ENCODE measurements at regions not wholly inside any gene's neighbourhood (a gene's known extent, or its start where the extent isn't known, plus 50 kb on each side); places are given as distances from the start of the nearest gene placed in this dataset.

- TF ChIP-seq CTCF (IDR thresholded peaks at IDR 0.05) (no peak), POLR2A (IDR thresholded peaks at IDR 0.05) (no peak), POLR2AphosphoS5 (IDR thresholded peaks at IDR 0.05) (no peak), EP300 (IDR thresholded peaks at IDR 0.05) (no peak)
Measured at GRCh38 chr4:59122626-59123025, 2012.4 kb upstream of the IGFBP7 start.

GRCh38 chr4:59126159-59126558, 2016.0 kb upstream of the IGFBP7 start:
- no peak overlapping the region for H3K27ac ChIP-seq
- DNase-seq (no peak), ATAC-seq (ENCODE audit: low FRiP score in 2 of 2) (no peak)
- H3K27me3 ChIP-seq, result no peaks in the 10 kb centered on the region
- H3K9me3 ChIP-seq, result no peaks in the 10 kb centered on the region
- H3K36me3 ChIP-seq, result no peaks in the 10 kb centered on the region
- no peaks in the 10 kb centered on the region for H3K4me1 ChIP-seq
- 83 to 86% methylated on average over 4 of the region's 4 CpGs for WGBS, 2 donors
- TF ChIP-seq POLR2AphosphoS5 (IDR thresholded peaks at IDR 0.05) (no peak), EP300 (IDR thresholded peaks at IDR 0.05) (no peak), CTCF (IDR thresholded peaks at IDR 0.05) (no peak), POLR2A (IDR thresholded peaks at IDR 0.05) (no peak)
- no peak overlapping the region for H3K4me3 ChIP-seq

More at GRCh38 chr4:59122626-59123025, 2012.4 kb upstream of the IGFBP7 start:
- Histone ChIP-seq H3K4me3 (no peak overlapping the region), H3K36me3 (no peaks in the 10 kb centered on the region), H3K27me3 (no peaks in the 10 kb centered on the region), H3K27ac (no peak overlapping the region), H3K4me1 (no peaks in the 10 kb centered on the region), H3K9me3 (no peaks in the 10 kb centered on the region)
- 48 to 86% methylated on average over 1 to 2 of the region's 2 CpGs for WGBS, 2 donors
- no peak for DNase-seq
- no peak for ATAC-seq (ENCODE audit: low FRiP score in 2 of 2)

- no peaks in the 10 kb centered on the region for H3K36me3 ChIP-seq
- no peak for DNase-seq
- H3K27ac ChIP-seq, result no peak overlapping the region
- H3K4me3 ChIP-seq, result no peak overlapping the region
- H3K4me1 ChIP-seq, result no peaks in the 10 kb centered on the region
- no peak for ATAC-seq (ENCODE audit: low FRiP score in 2 of 2)
- H3K9me3 ChIP-seq, result no peaks in the 10 kb centered on the region
- no peak for TF ChIP-seq POLR2A (IDR thresholded peaks at IDR 0.05)
- no peak for TF ChIP-seq CTCF (IDR thresholded peaks at IDR 0.05)
- no peak for TF ChIP-seq POLR2AphosphoS5 (IDR thresholded peaks at IDR 0.05)
- no peaks in the 10 kb centered on the region for H3K27me3 ChIP-seq
- 90 to 95% methylated on average over 5 of the region's 5 CpGs for WGBS, 2 donors
Measured at GRCh38 chr4:59127006-59127405, 2016.8 kb upstream of the IGFBP7 start.

- H3K4me3 ChIP-seq, result no peak overlapping the region
- no peak for TF ChIP-seq POLR2A (IDR thresholded peaks at IDR 0.05)
- no peak for TF ChIP-seq CTCF (IDR thresholded peaks at IDR 0.05)
- no peak for TF ChIP-seq POLR2AphosphoS5 (IDR thresholded peaks at IDR 0.05)
- no peak for TF ChIP-seq EP300 (IDR thresholded peaks at IDR 0.05)
- H3K9me3 ChIP-seq, result no peaks in the 10 kb centered on the region
- ATAC-seq (ENCODE audit: low FRiP score in 2 of 2) (no peak), DNase-seq (no peak)
- WGBS, 2 donors, result 52 to 75% methylated on average over 1 of the region's 1 CpG
- no peaks in the 10 kb centered on the region for H3K4me1 ChIP-seq
- no peak overlapping the region for H3K27ac ChIP-seq
- no peaks in the 10 kb centered on the region for H3K36me3 ChIP-seq
- no peaks in the 10 kb centered on the region for H3K27me3 ChIP-seq
Measured at GRCh38 chr4:59127743-59128142, 2017.6 kb upstream of the IGFBP7 start.

- Histone ChIP-seq H3K9me3 (no peaks in the 10 kb centered on the region), H3K27ac (no peak overlapping the region), H3K27me3 (no peaks in the 10 kb centered on the region), H3K4me1 (no peaks in the 10 kb centered on the region), H3K4me3 (no peak overlapping the region), H3K36me3 (no peaks in the 10 kb centered on the region)
- DNase-seq, result no peak
- no peak for ATAC-seq (ENCODE audit: low FRiP score in 2 of 2)
- WGBS, 2 donors, result 83 to 94% methylated on average over 1 of the region's 1 CpG
- no peak for TF ChIP-seq POLR2AphosphoS5 (IDR thresholded peaks at IDR 0.05)
Measured at GRCh38 chr4:59135248-59135985, 2025.2 kb upstream of the IGFBP7 start.

Data from upper lobe of left lung (tissue), 6 donors.